ENCODE measurements at regions not wholly inside any gene's neighbourhood (a gene's known extent, or its start where the extent isn't known, plus 50 kb on each side); places are given as distances from the start of the nearest gene placed in this dataset.

DNA sequence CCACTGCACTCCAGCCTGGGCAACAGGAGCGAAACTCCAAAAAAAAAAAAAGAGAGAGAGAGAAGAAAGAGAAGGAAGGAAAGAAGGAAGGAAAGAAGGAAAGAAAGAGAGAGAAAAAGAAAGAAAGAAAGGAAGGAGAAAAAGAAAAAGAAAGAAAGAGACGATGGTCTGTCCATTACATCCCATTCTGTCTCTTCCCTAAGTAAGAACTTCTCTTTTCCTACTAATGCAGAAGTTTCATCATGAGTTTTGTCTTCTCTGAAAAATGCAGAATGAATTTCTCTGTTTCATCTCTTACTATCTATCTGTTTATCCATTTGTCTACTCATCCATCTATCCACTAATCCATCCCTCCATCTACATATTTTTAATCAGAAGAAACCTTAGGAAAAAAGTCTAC lies 94.9 kb upstream of the MED13 start:
- DNase-seq (no peak), ATAC-seq (ENCODE audit: insufficient read depth, low FRiP score) (no peak)
- H3K4me1 ChIP-seq (ENCODE audit: control insufficient read depth in 5 of 5, insufficient read depth in 5 of 5, low read length in 5 of 5) = no peaks in the 10 kb centered on the region
- no peak for TF ChIP-seq CTCF (IDR thresholded peaks at IDR 0.05; ENCODE audit: control extremely low read depth, extremely low read depth)
- no peaks in the 10 kb centered on the region for H3K36me3 ChIP-seq (ENCODE audit: control insufficient read depth in 4 of 4, insufficient read depth in 4 of 4, low read length in 4 of 4)
- H3K27ac ChIP-seq (ENCODE audit: low read depth in 1 of 2, low read length in 1 of 2) = no peak overlapping the region
- H3K27me3 ChIP-seq (ENCODE audit: control insufficient read depth in 3 of 3, insufficient read depth in 3 of 3, low read length in 2 of 3) = no peaks in the 10 kb centered on the region
- H3K9ac ChIP-seq (ENCODE audit: insufficient read depth in 1 of 2, low read length in 2 of 2) = no peak overlapping the region
- WGBS, 2 donors = 77 to 89% methylated on average over 2 of the region's 2 CpGs
- no peaks in the 10 kb centered on the region for H3K9me3 ChIP-seq (ENCODE audit: control insufficient read depth in 4 of 4, insufficient read depth in 3 of 4, low read length in 3 of 4)
- no peak overlapping the region for H3K4me3 ChIP-seq

- H3K27me3 ChIP-seq (ENCODE audit: control insufficient read depth in 3 of 3, insufficient read depth in 3 of 3, low read length in 2 of 3) = no peaks in the 10 kb centered on the region
- H3K9ac ChIP-seq (ENCODE audit: insufficient read depth in 1 of 2, low read length in 2 of 2) = no peak overlapping the region
- no peak for TF ChIP-seq CTCF (IDR thresholded peaks at IDR 0.05; ENCODE audit: control extremely low read depth, extremely low read depth)
- no peaks in the 10 kb centered on the region for H3K9me3 ChIP-seq (ENCODE audit: control insufficient read depth in 4 of 4, insufficient read depth in 3 of 4, low read length in 3 of 4)
- H3K36me3 ChIP-seq (ENCODE audit: control insufficient read depth in 4 of 4, insufficient read depth in 4 of 4, low read length in 4 of 4) = no peaks in the 10 kb centered on the region
- H3K4me3 ChIP-seq = no peak overlapping the region
- no peak for DNase-seq
- WGBS, 2 donors = 74 to 81% methylated on average over 1 of the region's 1 CpG
- no peak for ATAC-seq (ENCODE audit: insufficient read depth, low FRiP score)
- no peak overlapping the region for H3K27ac ChIP-seq (ENCODE audit: low read depth in 1 of 2, low read length in 1 of 2)
- no peaks in the 10 kb centered on the region for H3K4me1 ChIP-seq (ENCODE audit: control insufficient read depth in 5 of 5, insufficient read depth in 5 of 5, low read length in 5 of 5)
Measured at GRCh38 chr17:62156949-62157348, 91.9 kb upstream of the MED13 start.

DNA sequence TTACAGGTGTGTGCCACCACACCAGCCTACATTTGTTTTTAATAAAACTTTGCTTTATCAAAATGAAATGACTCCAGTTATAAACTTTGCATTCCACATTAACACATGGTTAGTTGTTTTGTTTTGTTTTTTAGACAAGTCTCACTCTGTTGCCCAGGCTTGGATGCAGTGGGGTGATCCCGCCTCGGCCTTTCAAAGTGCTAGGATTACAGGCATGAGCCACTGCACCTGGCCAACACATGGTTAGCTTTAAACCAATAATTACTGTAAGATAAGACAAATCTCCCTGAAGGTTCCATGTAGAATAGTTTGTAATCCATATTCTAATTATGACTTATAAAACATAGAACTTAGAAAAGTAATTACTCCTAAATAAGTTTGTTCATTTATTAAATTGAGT lies 89.8 kb upstream of the MED13 start:
- Histone ChIP-seq H3K9me3 (ENCODE audit: control insufficient read depth in 4 of 4, insufficient read depth in 3 of 4, low read length in 3 of 4) (no peaks in the 10 kb centered on the region), H3K36me3 (ENCODE audit: control insufficient read depth in 4 of 4, insufficient read depth in 4 of 4, low read length in 4 of 4) (no peaks in the 10 kb centered on the region), H3K4me3 (no peak overlapping the region), H3K27me3 (ENCODE audit: control insufficient read depth in 3 of 3, insufficient read depth in 3 of 3, low read length in 2 of 3) (no peaks in the 10 kb centered on the region), H3K9ac (ENCODE audit: insufficient read depth in 1 of 2, low read length in 2 of 2) (no peak overlapping the region), H3K4me1 (ENCODE audit: control insufficient read depth in 5 of 5, insufficient read depth in 5 of 5, low read length in 5 of 5) (no peaks in the 10 kb centered on the region), H3K27ac (ENCODE audit: low read depth in 1 of 2, low read length in 1 of 2) (no peak overlapping the region)
- ATAC-seq (ENCODE audit: insufficient read depth, low FRiP score) (no peak), DNase-seq (no peak)
- 92 to 98% methylated on average over 2 of the region's 2 CpGs for WGBS, 2 donors
- no peak for TF ChIP-seq CTCF (IDR thresholded peaks at IDR 0.05; ENCODE audit: control extremely low read depth, extremely low read depth)

GRCh38 chr17:62150471-62150870 lies 85.4 kb upstream of the MED13 start:
- WGBS, 2 donors = 90 to 92% methylated on average over 2 of the region's 2 CpGs
- Histone ChIP-seq H3K27me3 (ENCODE audit: control insufficient read depth in 3 of 3, insufficient read depth in 3 of 3, low read length in 2 of 3) (peaks cover 0 to 2% (median 0%) of the 10 kb centered on the region in 3 donors), H3K9ac (ENCODE audit: insufficient read depth in 1 of 2, low read length in 2 of 2) (no peak overlapping the region), H3K36me3 (ENCODE audit: control insufficient read depth in 4 of 4, insufficient read depth in 4 of 4, low read length in 4 of 4) (no peaks in the 10 kb centered on the region), H3K4me1 (ENCODE audit: control insufficient read depth in 5 of 5, insufficient read depth in 5 of 5, low read length in 5 of 5) (no peaks in the 10 kb centered on the region), H3K9me3 (ENCODE audit: control insufficient read depth in 4 of 4, insufficient read depth in 3 of 4, low read length in 3 of 4) (no peaks in the 10 kb centered on the region), H3K27ac (ENCODE audit: low read depth in 1 of 2, low read length in 1 of 2) (no peak overlapping the region), H3K4me3 (no peak overlapping the region)
- no peak for ATAC-seq (ENCODE audit: insufficient read depth, low FRiP score)
- no peak for DNase-seq
- TF ChIP-seq CTCF (IDR thresholded peaks at IDR 0.05; ENCODE audit: control extremely low read depth, extremely low read depth) = no peak

All from lung (tissue), 11 donors.